Pulmonary artery endothelial cell (primary cell): ENCODE measurements at regions not wholly inside any gene's neighbourhood (a gene's known extent, or its start where the extent isn't known, plus 50 kb on each side); places are given as distances from the start of the nearest gene placed in this dataset.

Experiments used
- DNase-seq: peaks from one replicate; pipeline ENCODE4 v3.0.0-alpha.2; 2011; ENCODE audit warnings: low read depth, low spot score

DNA sequence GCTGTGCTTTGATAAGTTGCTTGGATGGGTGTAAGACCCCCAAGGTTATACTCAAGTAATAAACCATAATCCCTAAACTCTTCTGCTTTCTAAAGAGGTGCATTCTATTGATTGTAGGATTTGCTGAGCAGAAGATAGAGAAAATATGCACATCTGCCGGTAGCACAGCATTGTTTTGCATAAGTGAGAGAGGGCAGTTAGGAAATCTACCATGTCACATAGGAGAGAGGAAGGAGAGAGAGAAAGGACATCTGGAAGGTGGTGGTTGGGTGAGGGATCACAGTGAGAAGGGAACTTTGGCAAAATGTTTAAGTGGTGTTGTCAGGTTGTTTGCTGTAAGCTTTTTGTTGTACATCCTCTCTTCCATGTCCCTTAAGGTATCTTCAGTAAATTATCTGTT lies 73.6 kb upstream of the BDNF start:
- DNase-seq = no peak

DNA sequence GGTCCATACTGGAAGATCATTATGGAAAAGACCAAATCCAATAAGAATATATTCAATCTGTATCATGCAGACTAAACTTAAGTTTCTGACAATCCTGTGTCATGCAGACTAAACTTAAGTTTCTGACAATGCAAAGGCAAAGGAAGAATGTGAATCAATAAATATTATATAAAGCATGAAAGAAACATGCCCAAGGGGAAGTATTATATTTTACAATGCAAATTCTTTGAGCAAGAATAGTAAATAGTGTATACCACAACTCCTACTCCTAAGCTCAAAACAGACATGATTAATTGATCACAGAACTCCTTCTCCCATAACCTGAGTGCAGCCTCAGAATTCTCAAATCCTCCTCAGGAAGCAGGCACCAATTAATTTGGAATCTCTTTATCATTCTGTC lies 71.3 kb upstream of the BDNF start:
- no peak for DNase-seq

DNA sequence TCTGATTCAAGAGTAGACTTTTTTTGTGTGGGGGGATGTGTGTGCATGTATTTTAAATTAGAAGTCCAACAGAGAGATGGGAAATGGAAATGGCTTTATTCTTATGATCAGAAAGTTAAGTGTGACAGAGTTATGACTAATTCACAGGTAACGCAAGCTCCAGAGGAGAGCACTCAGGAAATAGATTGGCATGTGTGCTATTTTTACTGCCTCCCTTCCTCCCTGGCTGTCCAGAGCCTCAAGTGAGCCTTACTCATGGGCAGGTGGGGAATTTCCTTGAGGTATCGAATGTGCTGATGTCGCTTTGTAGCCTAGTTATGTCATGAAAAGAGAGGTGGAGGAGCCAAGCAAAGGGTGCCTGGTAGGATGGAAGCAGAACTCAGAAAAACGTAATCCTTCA lies 70.3 kb upstream of the BDNF start:
- no peak for DNase-seq

DNA sequence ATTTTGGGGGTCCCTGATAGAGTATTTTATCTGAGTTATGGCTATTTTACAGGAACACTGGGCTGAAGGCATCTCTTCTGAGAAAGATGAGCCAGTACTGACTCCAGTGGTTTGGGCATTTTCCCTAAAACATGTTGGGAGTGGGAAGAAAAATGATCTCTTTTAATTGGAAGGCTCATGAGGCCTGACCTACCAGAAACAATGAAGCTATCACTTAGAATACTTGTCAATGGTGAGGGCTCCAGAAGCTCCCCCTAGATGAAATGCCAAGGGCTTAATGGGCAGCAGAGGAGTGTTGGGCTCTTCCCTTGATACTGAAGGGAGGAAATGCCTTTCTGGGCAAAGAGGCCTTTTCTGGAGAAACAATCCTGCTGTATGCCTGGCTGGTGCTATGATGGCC lies 63.5 kb upstream of the BDNF start:
- no peak for DNase-seq

DNA sequence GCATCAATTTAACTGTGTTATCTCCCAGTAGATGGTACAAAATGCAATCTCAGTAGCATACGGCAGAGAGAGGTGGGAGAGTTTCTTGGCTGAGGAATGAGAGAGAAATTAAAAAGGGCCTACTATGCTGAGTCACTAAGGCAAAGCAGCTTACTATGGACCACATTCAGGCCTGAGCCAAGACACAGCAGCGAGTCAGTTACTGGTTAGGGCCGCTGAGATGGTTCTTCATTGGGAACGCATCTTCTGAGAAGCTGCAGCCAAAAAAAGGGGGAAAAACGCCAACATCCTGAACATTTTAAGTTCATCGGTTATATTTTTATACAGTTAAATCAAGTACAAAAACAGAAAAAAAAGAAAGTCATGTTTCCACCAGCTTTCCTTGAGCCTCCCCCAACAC lies 61.1 kb upstream of the BDNF start:
- no peak for DNase-seq

DNA sequence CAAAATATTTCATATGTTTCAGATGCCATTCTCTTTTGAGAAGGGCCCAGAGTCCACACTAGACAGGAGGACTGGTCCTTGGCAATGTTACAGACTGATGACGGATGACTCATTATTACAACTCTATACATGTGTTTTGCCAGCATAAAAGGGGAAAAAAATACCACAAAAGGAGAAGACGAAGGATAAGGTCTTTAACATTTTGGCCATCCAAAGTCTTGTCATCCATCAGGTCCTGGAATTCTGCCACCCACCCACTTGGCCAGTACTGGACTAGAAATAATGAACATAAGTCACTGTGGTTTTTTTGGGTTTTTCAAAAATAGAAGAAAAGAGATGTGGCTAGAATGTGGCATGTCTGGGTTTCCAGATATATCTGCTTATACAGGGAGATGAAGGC lies 57.7 kb upstream of the BDNF start:
- DNase-seq = no peak

DNA sequence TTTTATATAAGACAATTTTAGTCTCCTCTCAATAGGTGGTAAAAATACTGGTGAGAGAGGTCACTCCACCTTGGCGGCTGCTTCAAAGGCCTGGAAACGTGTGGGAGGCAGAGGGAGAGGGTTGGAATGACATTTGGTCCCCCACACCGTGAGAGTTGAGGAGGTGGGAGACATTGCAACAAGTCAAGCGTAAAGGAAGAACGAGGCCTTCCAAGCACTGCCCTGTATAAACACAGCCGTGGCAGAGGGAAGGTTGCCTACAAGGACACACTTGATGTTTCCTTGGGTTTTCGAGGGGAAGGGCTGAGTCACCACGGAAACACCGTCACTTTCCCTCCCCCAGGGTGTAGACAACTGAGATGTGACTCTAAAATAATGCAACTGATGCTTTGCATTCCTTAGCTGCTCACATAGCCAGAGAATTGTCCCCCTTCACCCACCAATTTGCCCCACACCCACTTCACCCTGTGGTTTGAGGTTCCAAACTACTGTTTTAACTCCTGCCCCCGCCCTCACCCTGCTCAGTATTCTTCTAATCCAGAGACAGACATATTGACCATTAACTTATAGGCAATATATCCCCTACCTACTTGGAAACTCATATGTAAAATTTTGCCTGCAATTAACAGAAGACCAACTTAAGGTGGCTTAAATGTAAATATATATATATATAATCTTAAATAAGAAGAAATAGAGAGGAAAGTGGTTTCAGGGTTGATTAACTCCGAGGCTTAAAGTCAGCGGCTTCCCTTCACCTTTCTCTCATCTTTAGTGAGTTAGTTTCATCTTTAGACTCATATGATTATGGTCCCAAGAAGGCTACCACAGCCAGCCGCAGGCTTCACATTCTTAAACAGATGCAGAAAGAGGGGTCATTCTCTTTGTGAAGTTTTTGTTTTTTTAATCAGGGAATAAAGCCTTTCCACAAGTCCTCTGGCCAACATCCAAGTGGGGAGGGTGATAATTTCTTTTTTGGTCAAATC lies 54.1 kb upstream of the BDNF start:
- no peak for DNase-seq
